Body of pancreas (tissue), 4 donors: ENCODE measurements at regions not wholly inside any gene's neighbourhood (a gene's known extent, or its start where the extent isn't known, plus 50 kb on each side); places are given as distances from the start of the nearest gene placed in this dataset.

ENCODE experiments used
- POLR2A ChIP-seq, 3 donors: fragments of 450-650 bp; IDR thresholded peaks; one replicate each; pipeline ENCODE4 v1.6.1; 2016; ENCODE audit warnings: antibody characterized with exemption in 3 of 3, mild to moderate bottlenecking in 2 of 3
- TF ChIP-seq, protein P1 (sequence below), 7 experiments: fragments of 450-650 bp in 4 of 7; fragments of 200-600 bp in 3 of 7; sonication (generic) in 3 of 7; IDR thresholded peaks; one replicate each; pipeline ENCODE4 v1.5.1; 2016 to 2019; ENCODE audit warnings: antibody characterized with exemption in 7 of 7

DNA sequence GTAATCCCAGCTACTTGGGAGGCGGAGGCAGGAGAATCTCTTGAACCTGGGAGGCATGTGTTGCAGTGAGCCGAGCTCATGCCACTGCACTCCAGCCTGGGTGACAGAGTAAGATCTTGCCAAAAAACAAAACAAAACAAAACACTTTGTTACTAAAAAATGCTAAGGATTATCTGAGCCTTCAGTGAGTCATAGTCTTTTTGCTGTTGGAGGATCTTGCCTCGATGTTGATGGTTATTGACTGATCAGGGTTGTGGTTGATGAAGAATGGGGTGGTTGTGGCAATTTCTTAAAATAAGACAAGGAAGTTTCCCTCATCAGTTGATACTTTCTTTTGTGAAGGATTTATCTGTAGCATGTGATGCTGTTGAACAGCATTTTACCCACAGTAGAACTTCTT is 196.8 kb upstream of the HDDC2 start:
- TF ChIP-seq POLR2A (IDR thresholded peaks at IDR 0.05) = no peak
- TF ChIP-seq, protein P1, sequence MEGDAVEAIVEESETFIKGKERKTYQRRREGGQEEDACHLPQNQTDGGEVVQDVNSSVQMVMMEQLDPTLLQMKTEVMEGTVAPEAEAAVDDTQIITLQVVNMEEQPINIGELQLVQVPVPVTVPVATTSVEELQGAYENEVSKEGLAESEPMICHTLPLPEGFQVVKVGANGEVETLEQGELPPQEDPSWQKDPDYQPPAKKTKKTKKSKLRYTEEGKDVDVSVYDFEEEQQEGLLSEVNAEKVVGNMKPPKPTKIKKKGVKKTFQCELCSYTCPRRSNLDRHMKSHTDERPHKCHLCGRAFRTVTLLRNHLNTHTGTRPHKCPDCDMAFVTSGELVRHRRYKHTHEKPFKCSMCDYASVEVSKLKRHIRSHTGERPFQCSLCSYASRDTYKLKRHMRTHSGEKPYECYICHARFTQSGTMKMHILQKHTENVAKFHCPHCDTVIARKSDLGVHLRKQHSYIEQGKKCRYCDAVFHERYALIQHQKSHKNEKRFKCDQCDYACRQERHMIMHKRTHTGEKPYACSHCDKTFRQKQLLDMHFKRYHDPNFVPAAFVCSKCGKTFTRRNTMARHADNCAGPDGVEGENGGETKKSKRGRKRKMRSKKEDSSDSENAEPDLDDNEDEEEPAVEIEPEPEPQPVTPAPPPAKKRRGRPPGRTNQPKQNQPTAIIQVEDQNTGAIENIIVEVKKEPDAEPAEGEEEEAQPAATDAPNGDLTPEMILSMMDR (IDR thresholded peaks at IDR 0.05) = no peak
